Neural crest cell (in vitro differentiated cells): ENCODE measurements at regions not wholly inside any gene's neighbourhood (a gene's known extent, or its start where the extent isn't known, plus 50 kb on each side); places are given as distances from the start of the nearest gene placed in this dataset.

Experiments used
- DNase-seq: peaks from one replicate; pipeline ENCODE4 v3.0.0; 2021; ENCODE audit warnings: low read depth, mixed read lengths, low spot score
- H3K27ac Mint-ChIP-seq: one replicate; pipeline ENCODE4 v1.8.0; 2021; ENCODE audit warnings: mild to moderate bottlenecking, mixed read lengths; ENCODE audit not compliant: unreplicated experiment
- H3K27me3 Mint-ChIP-seq: 2 replicates; pipeline ENCODE4 v1.8.0; 2021; ENCODE audit warnings: low read depth, mild to moderate bottlenecking, mixed read lengths
- H3K36me3 Mint-ChIP-seq: 2 replicates; pipeline ENCODE4 v1.8.0; 2021; ENCODE audit warnings: low read depth, mild to moderate bottlenecking, mixed read lengths
- H3K4me1 Mint-ChIP-seq: 2 replicates; pipeline ENCODE4 v1.8.0; 2021; ENCODE audit warnings: mixed read lengths
- H3K4me3 Mint-ChIP-seq: one replicate; pipeline ENCODE4 v1.8.0; 2021; ENCODE audit warnings: mild to moderate bottlenecking, mixed read lengths
- H3K9me3 Mint-ChIP-seq: 2 replicates; pipeline ENCODE4 v1.8.0; 2021; ENCODE audit warnings: mixed read lengths
- TF ChIP-seq, protein P1 (sequence below): fragments of 200-600 bp; sonication (generic); conservative IDR thresholded peaks from 2 replicates; pipeline ENCODE4 v1.5.0; 2021; ENCODE audit warnings: antibody characterized with exemption, mild to moderate bottlenecking

DNA sequence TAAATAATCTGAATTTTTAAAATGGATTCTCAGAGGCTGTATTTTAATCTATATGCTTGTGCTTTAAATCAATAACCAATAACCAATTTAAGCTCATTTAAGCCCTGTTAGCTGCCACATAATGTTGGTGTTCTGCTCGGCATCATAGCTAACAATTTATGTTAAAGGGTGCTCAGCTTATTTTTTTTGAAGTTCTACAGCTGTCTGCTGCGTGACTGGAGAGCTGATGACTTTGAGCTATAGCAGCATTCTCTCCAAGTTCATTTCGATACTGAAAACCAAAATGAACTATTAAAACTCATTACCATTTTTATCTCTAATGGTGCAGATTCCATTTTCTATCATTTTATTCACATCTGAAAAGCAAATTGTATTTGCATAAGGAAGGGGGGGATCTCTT, 357.8 kb downstream of the AJAP1 start:
- Mint-ChIP-seq H3K27ac (no peak overlapping the region), H3K4me1 (no peaks in the 10 kb centered on the region), H3K27me3 (peaks cover 16% of the 10 kb centered on the region), H3K36me3 (no peaks in the 10 kb centered on the region), H3K9me3 (no peaks in the 10 kb centered on the region), H3K4me3 (no peak overlapping the region)
- DNase-seq = no peak
- TF ChIP-seq, protein P1, sequence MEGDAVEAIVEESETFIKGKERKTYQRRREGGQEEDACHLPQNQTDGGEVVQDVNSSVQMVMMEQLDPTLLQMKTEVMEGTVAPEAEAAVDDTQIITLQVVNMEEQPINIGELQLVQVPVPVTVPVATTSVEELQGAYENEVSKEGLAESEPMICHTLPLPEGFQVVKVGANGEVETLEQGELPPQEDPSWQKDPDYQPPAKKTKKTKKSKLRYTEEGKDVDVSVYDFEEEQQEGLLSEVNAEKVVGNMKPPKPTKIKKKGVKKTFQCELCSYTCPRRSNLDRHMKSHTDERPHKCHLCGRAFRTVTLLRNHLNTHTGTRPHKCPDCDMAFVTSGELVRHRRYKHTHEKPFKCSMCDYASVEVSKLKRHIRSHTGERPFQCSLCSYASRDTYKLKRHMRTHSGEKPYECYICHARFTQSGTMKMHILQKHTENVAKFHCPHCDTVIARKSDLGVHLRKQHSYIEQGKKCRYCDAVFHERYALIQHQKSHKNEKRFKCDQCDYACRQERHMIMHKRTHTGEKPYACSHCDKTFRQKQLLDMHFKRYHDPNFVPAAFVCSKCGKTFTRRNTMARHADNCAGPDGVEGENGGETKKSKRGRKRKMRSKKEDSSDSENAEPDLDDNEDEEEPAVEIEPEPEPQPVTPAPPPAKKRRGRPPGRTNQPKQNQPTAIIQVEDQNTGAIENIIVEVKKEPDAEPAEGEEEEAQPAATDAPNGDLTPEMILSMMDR = no peak

DNA sequence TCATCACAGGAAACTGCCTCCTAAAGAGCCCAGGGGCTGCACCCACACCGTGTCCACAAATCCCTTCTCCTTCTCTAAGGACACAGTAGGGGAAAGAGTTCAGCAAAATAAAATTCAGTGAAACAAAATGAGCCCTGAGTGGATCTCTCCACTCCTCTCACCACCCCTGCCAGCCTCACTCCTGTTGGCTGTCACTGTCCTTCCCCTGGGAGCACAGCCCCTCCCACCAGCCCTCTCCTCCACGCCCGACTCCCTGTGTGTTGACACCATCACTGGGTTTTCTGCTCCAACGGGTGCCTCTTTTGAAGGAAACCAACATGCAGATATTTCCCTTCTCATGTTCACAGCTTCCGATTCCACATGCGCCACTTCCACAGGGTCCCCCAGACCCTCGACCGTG, 356.2 kb downstream of the AJAP1 start:
- Mint-ChIP-seq H3K4me3 (no peak overlapping the region), H3K27ac (no peak overlapping the region), H3K4me1 (no peaks in the 10 kb centered on the region), H3K36me3 (no peaks in the 10 kb centered on the region), H3K9me3 (no peaks in the 10 kb centered on the region), H3K27me3 (peaks cover 16% of the 10 kb centered on the region)
- DNase-seq = no peak
- TF ChIP-seq, protein P1 = no peak

DNA sequence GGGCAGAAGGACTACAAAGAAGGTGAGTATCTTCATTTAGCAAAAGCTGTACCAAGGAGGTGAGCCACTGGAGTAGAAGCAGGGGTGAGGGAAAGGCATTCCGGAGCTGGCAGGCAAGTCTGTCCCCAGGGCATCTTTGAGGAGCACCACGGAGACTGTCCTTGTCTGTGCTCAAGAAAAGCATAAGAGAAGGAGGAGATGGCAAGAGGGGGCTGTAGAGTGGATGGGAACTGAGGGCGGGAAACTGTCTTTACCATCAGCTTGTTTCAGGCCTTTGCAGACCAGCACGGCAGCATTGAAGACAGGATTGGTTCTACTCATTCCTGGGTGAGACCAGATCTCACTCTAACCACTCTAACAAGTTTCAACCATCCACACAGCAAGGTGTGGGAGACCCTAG, 355.8 kb downstream of the AJAP1 start:
- peaks cover 16% of the 10 kb centered on the region for H3K27me3 Mint-ChIP-seq
- no peak for DNase-seq
- H3K4me3 Mint-ChIP-seq = no peak overlapping the region
- TF ChIP-seq, protein P1 = no peak
- H3K4me1 Mint-ChIP-seq = no peaks in the 10 kb centered on the region
- no peaks in the 10 kb centered on the region for H3K9me3 Mint-ChIP-seq
- no peak overlapping the region for H3K27ac Mint-ChIP-seq
- no peaks in the 10 kb centered on the region for H3K36me3 Mint-ChIP-seq

- Mint-ChIP-seq H3K4me3 (no peak overlapping the region), H3K4me1 (no peaks in the 10 kb centered on the region), H3K36me3 (no peaks in the 10 kb centered on the region), H3K27me3 (peaks cover 16% of the 10 kb centered on the region), H3K27ac (no peak overlapping the region), H3K9me3 (peaks cover 2% of the 10 kb centered on the region)
- TF ChIP-seq, protein P1 = no peak
- DNase-seq = no peak
Observed at GRCh38 chr1:5009376-5010065, 355.1 kb downstream of the AJAP1 start.

DNA sequence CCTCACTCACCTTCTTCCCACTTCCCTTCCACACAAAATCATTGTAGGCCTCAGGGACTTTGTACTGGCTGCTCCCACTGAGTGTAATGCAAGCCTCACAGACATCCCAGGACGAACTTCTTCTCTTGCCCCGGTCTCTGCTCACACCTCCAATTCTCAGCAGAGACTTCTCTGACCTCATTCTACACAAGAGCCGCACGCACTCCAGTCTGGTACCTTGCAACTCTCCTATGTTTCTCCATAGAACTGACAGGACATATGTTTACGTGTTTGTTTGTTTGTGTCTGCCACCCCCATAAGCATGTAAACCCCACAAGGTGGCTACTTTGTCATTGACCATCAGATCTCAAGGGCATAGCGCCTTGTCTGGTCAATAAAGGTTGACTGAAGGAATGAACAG, 350.8 kb downstream of the AJAP1 start:
- DNase-seq = no peak
- Mint-ChIP-seq H3K9me3 (peaks cover 8% of the 10 kb centered on the region), H3K4me1 (no peaks in the 10 kb centered on the region), H3K27ac (no peak overlapping the region), H3K36me3 (no peaks in the 10 kb centered on the region), H3K27me3 (peaks cover 13% of the 10 kb centered on the region), H3K4me3 (no peak overlapping the region)
- TF ChIP-seq, protein P1 = no peak
